K562 (cell line): ENCODE measurements at regions not wholly inside any gene's neighbourhood (a gene's known extent, or its start where the extent isn't known, plus 50 kb on each side); places are given as distances from the start of the nearest gene placed in this dataset.

Experiments
- ATAC-seq: fragments of 200-7000 bp; cut with Tn5 transposase; 3 replicates; pipeline ENCODE4 v1.9.1; 2020; ENCODE audit warnings: moderate library complexity
- BruUV-seq: library from RNA; stranded (reverse); fragments of 400-500 nt; replicated peaks from 2 replicates; lab custom pipeline; 2021; lab: Mats Ljungman, UMichigan
- CTCF ChIA-PET: fragments of 300-600 bp; formaldehyde crosslinking; extraction: SDS; loops from one replicate; lab custom pipeline; 2021; ENCODE audit warnings: low intra/inter-chr PET ratio; lab: Yijun Ruan, JAX
- POLR2A ChIA-PET: fragments of 300-600, 350-650 bp; sonication (Branson Sonifier 250); formaldehyde crosslinking; extraction: SDS; loops from one replicate; lab custom pipeline; 2021; ENCODE audit warnings: antibody characterized with exemption, inconsistent platforms; lab: Yijun Ruan, JAX
- DNase-seq, 4 experiments: peaks; one replicate each; pipeline versions ENCODE4 v3.0.0 to v3.0.0-alpha.2; 2011 to 2018; ENCODE audit warnings: low spot score in 3 of 4, mixed read lengths in 3 of 4; ENCODE audit errors: extremely low read depth in 1 of 4
- FAIRE-seq: peaks from 2 replicates; lab custom pipeline; 2011; peaks lifted over from hg19 to GRCh38; lab: Jason Lieb, UNC
- H2AFZ ChIP-seq: 2 replicates; pipeline ENCODE4 v1.6.0; 2011; ENCODE audit warnings: low read depth, low read length, control low read depth, inconsistent platforms
- H3K27ac ChIP-seq: fragments of 200-600 bp; 3 replicates; pipeline ENCODE4 v1.8.0; 2011; ENCODE audit warnings: low read depth, mild to moderate bottlenecking, control low read depth, inconsistent platforms, low read length, moderate library complexity, mixed read lengths; ENCODE audit errors: extremely low read depth
- H3K27me3 ChIP-seq, 2 experiments: fragments of 300-600 bp in 1 of 2; 2 replicates in 1 of 2; 3 replicates in 1 of 2; pipeline versions ENCODE4 v1.6.0 to v1.8.0; 2011; ENCODE audit warnings: inconsistent platforms in 2 of 2, low read length in 2 of 2, mild to moderate bottlenecking in 1 of 2, mixed read lengths in 1 of 2, moderate library complexity in 1 of 2; ENCODE audit not compliant: control insufficient read depth in 2 of 2, insufficient read depth in 2 of 2
- H3K36me3 ChIP-seq: fragments of 300-600 bp; 3 replicates; pipeline ENCODE4 v1.8.0; 2011; ENCODE audit warnings: mild to moderate bottlenecking, low read length, inconsistent platforms; ENCODE audit not compliant: control insufficient read depth, insufficient read depth
- H3K4me1 ChIP-seq, 2 experiments: fragments of 200-600 bp in 1 of 2; replicated peaks in 1 of 2; 2 replicates in 1 of 2; 3 replicates in 1 of 2; pipeline versions ENCODE4 v1.5.1 to v1.8.0; 2011; ENCODE audit warnings: inconsistent platforms in 2 of 2, low read length in 2 of 2, mild to moderate bottlenecking in 1 of 2, mixed read lengths in 1 of 2, moderate library complexity in 1 of 2; ENCODE audit not compliant: control insufficient read depth in 2 of 2, insufficient read depth in 2 of 2
- H3K4me2 ChIP-seq: 2 replicates; pipeline ENCODE4 v1.6.1; 2011; ENCODE audit warnings: low read length, control low read depth, inconsistent platforms, mixed read lengths; ENCODE audit not compliant: insufficient read depth
- H3K4me3 ChIP-seq: fragments of 200-600 bp; sonication (generic), shearing (Covaris generic); 2 replicates; pipeline ENCODE4 v1.5.1; 2016; ENCODE audit warnings: control low read depth, inconsistent platforms
- H3K79me2 ChIP-seq: fragments of 200-600 bp; 3 replicates; pipeline ENCODE4 v1.8.0; 2011; ENCODE audit warnings: low read length, inconsistent platforms; ENCODE audit not compliant: control insufficient read depth, insufficient read depth
- H3K9ac ChIP-seq, 2 experiments: 2 replicates each; pipeline versions ENCODE4 v1.6.0 to v1.6.1; 2011; ENCODE audit warnings: low read depth in 2 of 2, low read length in 2 of 2, control low read depth in 1 of 2, inconsistent platforms in 1 of 2, mild to moderate bottlenecking in 1 of 2, mixed read lengths in 1 of 2; ENCODE audit not compliant: insufficient read depth in 1 of 2
- H3K9me1 ChIP-seq: one replicate; pipeline ENCODE4 v1.6.0; 2011; ENCODE audit warnings: inconsistent platforms, mild to moderate bottlenecking, low read length, moderate library complexity; ENCODE audit not compliant: control insufficient read depth, insufficient read depth
- H3K9me3 ChIP-seq: replicated peaks from 2 replicates; pipeline ENCODE4 v1.5.1; 2011; ENCODE audit warnings: low read depth, low read length, inconsistent platforms; ENCODE audit not compliant: control insufficient read depth, insufficient read depth
- H4K20me1 ChIP-seq: replicated peaks from 2 replicates; pipeline ENCODE4 v1.6.1; 2011; ENCODE audit warnings: low read length, inconsistent platforms, mixed read lengths; ENCODE audit not compliant: control insufficient read depth, insufficient read depth
- DPF2 ChIP-seq: fragments of 450-650 bp; IDR thresholded peaks from 2 replicates; pipeline ENCODE4 v1.6.1; 2016
- E4F1 ChIP-seq: fragments of 250-450 bp; sonication (Bioruptor Pico); IDR thresholded peaks from 2 replicates; pipeline ENCODE4 v1.5.0; 2021; ENCODE audit warnings: mild to moderate bottlenecking, borderline replicate concordance
- IFI16 ChIP-seq: fragments of 250-450 bp; sonication (Bioruptor Pico); IDR thresholded peaks from 2 replicates; pipeline ENCODE4 v2.1.2; 2022; ENCODE audit warnings: mild to moderate bottlenecking, inconsistent platforms
- KLF13 ChIP-seq: fragments of 450-650 bp; IDR thresholded peaks from 2 replicates; pipeline ENCODE4 v1.6.1; 2016; ENCODE audit warnings: missing genetic modification characterization, low read depth, mild to moderate bottlenecking, missing compliant biosample characterization, moderate library complexity, borderline replicate concordance
- MBD2 ChIP-seq: sonication (generic); IDR thresholded peaks from 2 replicates; pipeline ENCODE4 v1.6.1; 2016; ENCODE audit warnings: low read depth, borderline replicate concordance
- MXD1 ChIP-seq: fragments of 250-450 bp; sonication (Bioruptor Pico); IDR thresholded peaks from 2 replicates; pipeline ENCODE4 v1.8.0; 2021; ENCODE audit warnings: borderline replicate concordance, mild to moderate bottlenecking, moderate library complexity; ENCODE audit not compliant: poor library complexity, severe bottlenecking
- MYNN ChIP-seq, 2 experiments: sonication (generic); formaldehyde crosslinking in 1 of 2; IDR thresholded peaks; 2 replicates each; pipeline versions ENCODE4 v1.5.0 to v1.6.1; 2016 to 2020; ENCODE audit warnings: antibody characterized with exemption in 1 of 2, missing genetic modification reagents in 1 of 2
- PCBP1 ChIP-seq: fragments of 200-400 bp; formaldehyde crosslinking; IDR thresholded peaks from 2 replicates; pipeline ENCODE4 v1.6.1; 2018; ENCODE audit warnings: mild to moderate bottlenecking, low read depth, low read length; ENCODE audit not compliant: poor library complexity, severe bottlenecking
- PHF20 ChIP-seq: fragments of 450-650 bp; IDR thresholded peaks from 2 replicates; pipeline ENCODE4 v1.6.1; 2018; ENCODE audit not compliant: partially characterized antibody
- PHTF2 ChIP-seq: fragments of 250-450 bp; sonication (Bioruptor Pico); IDR thresholded peaks from 2 replicates; pipeline ENCODE4 v1.5.0; 2021; ENCODE audit warnings: mild to moderate bottlenecking
- POLR2AphosphoS5 ChIP-seq: IDR thresholded peaks from 2 replicates; pipeline ENCODE4 v1.6.1; 2011; ENCODE audit warnings: mild to moderate bottlenecking, low read depth, low read length, moderate library complexity; ENCODE audit not compliant: control insufficient read depth, insufficient read depth
- SETDB1 ChIP-seq: IDR thresholded peaks from one replicate; pipeline ENCODE4 v1.6.1; 2012; ENCODE audit warnings: low read length, control low read depth, inconsistent platforms
- VEZF1 ChIP-seq: fragments of 200-800 bp; sonication (Bioruptor generic); IDR thresholded peaks from 2 replicates; pipeline ENCODE4 v1.6.1; 2017; ENCODE audit warnings: missing genetic modification characterization, missing compliant biosample characterization
- ZNF146 ChIP-seq: IDR thresholded peaks from one replicate; pipeline ENCODE4 v1.6.1; 2018; ENCODE audit warnings: missing compliant biosample characterization; ENCODE audit not compliant: unreplicated experiment
- ZNF239 ChIP-seq: fragments of 250-450 bp; sonication (Bioruptor Pico); IDR thresholded peaks from 2 replicates; pipeline ENCODE4 v1.4.0; 2020; ENCODE audit warnings: mild to moderate bottlenecking
- ZNF449 ChIP-seq: fragments of 250-450 bp; sonication (Bioruptor Pico); IDR thresholded peaks from 2 replicates; pipeline ENCODE4 v1.8.0; 2022; ENCODE audit warnings: moderate library complexity, mild to moderate bottlenecking, inconsistent platforms
- WGBS: fragments of 100-300 bp; shearing (Covaris generic); methylation state at CpG from one replicate; pipeline ENCODE4 v1.1.6; 2016; ENCODE audit warnings: low coverage, mixed read lengths; ENCODE audit not compliant: insufficient coverage; ENCODE audit errors: missing lambda C conversion rate; 5-methylcytosine and 5-hydroxymethylcytosine counted together
- in situ Hi-C: fragments of 300-500 bp; cut with MboI; formaldehyde crosslinking; loops from 4 replicates; pipeline ENCODE4 v1.15.0; 2018; ENCODE audit warnings: inconsistent platforms, mixed read lengths
- intact Hi-C: fragments of 100-400 bp; cut with micrococcal nuclease; formaldehyde crosslinking; loops from 2 replicates; pipeline ENCODE4 v1.14.2; 2022

GRCh38 chr12:124509676-124510300, 57.6 kb downstream of the NCOR2 start:
- Histone ChIP-seq H3K79me2 (peaks cover 93% of the 10 kb centered on the region), H3K27me3 (no peaks in the 10 kb centered on the region), H3K9ac (peak overlapping the region in 1 of 2 experiments; percentile 46; a peak in 2 of 4 replicates), H2AFZ (no peak overlapping the region), H3K4me1 (peaks cover 64 to 84% of the 10 kb centered on the region in 2 experiments), H3K9me3 (no peaks in the 10 kb centered on the region), H4K20me1 (peaks cover 74% of the 10 kb centered on the region), H3K36me3 (peaks cover 7% of the 10 kb centered on the region; the same call in 1 of the 3 replicates), H3K27ac (peak overlapping the region; percentile 50; the same call in 2 of the 3 replicates), H3K9me1 (peaks cover 5% of the 10 kb centered on the region), H3K4me3 (no peak overlapping the region), H3K4me2 (peak overlapping the region; percentile 42; the same call in 1 of the 2 replicates)
- WGBS: 14% methylated on average over 16 of the region's 16 CpGs
- FAIRE-seq: peak; percentile 82
- ChIA-PET POLR2A (interaction anchor here (0.6 to 0.7 kb wide), 3 partner anchors 58 to 163 kb away, joined by 3 to 5 read pairs (median 3); no protein-coding TSS in a partner anchor), CTCF (no interaction called here)
- ATAC-seq: peak; percentile 72
- BruUV-seq: no TSS peak
- intact Hi-C loops: loop anchor here (5.0 kb wide), 1 partner anchor 43 kb away; no protein-coding TSS in a partner anchor
- in situ Hi-C loops: no loop called here
- DNase-seq: peak; percentile 61 to 83 (median 73)
- peak; percentile 29; the same call in 1 of the 2 replicates for TF ChIP-seq KLF13
- no peak for TF ChIP-seq ZNF449 (CRISPR knock-in tag)
- no peak for TF ChIP-seq MXD1 (CRISPR knock-in tag)
- TF ChIP-seq E4F1 (CRISPR knock-in tag): no peak
- no peak for TF ChIP-seq MBD2
- TF ChIP-seq PHF20: no peak
- peak; percentile 36; the same call in 1 of the 2 replicates for TF ChIP-seq DPF2
- TF ChIP-seq PHTF2 (CRISPR knock-in tag): no peak
- TF ChIP-seq SETDB1: no peak
- TF ChIP-seq POLR2AphosphoS5: 0 out of 2 replicates have a peak, but pooled peaks have one; percentile 33
- no peak for TF ChIP-seq ZNF239
- TF ChIP-seq MYNN (IDR thresholded peaks at IDR 0.05): peak; percentile 29; the same call in 1 of the 2 replicates
- no peak for TF ChIP-seq MYNN (CRISPR knock-in tag; IDR thresholded peaks at IDR 0.05)
- no peak for TF ChIP-seq PCBP1
- no peak for TF ChIP-seq ZNF146 (CRISPR knock-in tag)
- 0 out of 2 replicates have a peak, but pooled peaks have one; percentile 9 for TF ChIP-seq VEZF1 (CRISPR knock-in tag)
- TF ChIP-seq IFI16 (CRISPR knock-in tag): no peak
